HG03442 (cell line): ENCODE measurements at regions not wholly inside any gene's neighbourhood (a gene's known extent, or its start where the extent isn't known, plus 50 kb on each side); places are given as distances from the start of the nearest gene placed in this dataset.
"Not testable (repeated sequence)": the region's sequence is repeated elsewhere in the genome, so short reads cannot be mapped to it uniquely, and the experiment has no call there.

Experiments
- ATAC-seq: cut with Tn5 transposase; IDR thresholded peaks from one replicate; pipeline ENCODE4 v1.9.1; 2021; ENCODE audit warnings: mild to moderate bottlenecking, moderate library complexity; ENCODE audit not compliant: unreplicated experiment

GRCh38 chr9:87392086-87392485 is 105.6 kb upstream of the DAPK1 start:
- no peak for ATAC-seq

DNA sequence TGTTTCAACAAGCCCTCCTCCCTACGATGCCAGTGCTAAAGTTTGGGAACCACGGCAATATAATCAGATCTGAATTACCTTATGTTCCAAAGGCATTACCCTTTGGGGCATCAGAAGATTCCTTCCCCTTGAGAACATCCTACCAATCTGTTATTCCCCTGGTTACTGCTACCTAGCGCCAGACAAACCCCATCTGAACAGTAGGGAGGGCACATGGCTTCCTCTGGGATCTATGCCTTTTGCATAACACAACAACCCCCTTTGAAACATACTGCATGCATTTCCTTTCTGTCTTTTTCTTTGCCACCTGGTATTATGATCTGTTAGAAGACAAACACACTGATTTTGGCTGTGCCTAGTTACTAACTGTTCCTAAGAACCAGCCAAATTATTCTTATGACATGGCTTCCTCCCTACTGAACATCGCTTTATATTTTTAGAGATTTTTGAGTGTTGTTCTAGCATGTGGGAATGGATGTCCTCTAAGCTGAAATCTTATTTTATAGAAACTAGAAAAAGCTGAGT is 103.9 kb upstream of the DAPK1 start:
- ATAC-seq, result no peak

- ATAC-seq, result no peak
Measured at GRCh38 chr9:87395804-87396479, 101.7 kb upstream of the DAPK1 start.

DNA sequence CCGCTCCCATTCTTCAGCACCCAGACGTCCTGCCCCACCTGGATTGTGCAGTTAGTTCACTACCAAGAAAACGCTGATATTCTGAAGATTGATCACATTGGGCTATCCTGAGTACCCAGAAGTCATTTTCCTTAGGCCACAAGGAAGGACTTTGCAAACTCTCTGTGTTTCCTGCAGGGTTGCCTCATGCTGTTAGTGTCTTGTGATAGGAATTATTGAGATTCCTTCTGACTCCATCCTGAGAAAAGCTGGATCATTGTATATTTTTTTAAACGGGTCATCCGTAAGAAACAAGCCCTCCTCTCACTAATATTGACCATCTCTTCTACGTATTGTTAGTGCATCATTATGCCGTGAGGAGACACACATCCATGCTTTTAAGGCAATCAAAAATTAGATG is 96.0 kb upstream of the DAPK1 start:
- ATAC-seq, result no peak

GRCh38 chr9:87402537-87402936 is 95.1 kb upstream of the DAPK1 start:
- no peak for ATAC-seq

DNA sequence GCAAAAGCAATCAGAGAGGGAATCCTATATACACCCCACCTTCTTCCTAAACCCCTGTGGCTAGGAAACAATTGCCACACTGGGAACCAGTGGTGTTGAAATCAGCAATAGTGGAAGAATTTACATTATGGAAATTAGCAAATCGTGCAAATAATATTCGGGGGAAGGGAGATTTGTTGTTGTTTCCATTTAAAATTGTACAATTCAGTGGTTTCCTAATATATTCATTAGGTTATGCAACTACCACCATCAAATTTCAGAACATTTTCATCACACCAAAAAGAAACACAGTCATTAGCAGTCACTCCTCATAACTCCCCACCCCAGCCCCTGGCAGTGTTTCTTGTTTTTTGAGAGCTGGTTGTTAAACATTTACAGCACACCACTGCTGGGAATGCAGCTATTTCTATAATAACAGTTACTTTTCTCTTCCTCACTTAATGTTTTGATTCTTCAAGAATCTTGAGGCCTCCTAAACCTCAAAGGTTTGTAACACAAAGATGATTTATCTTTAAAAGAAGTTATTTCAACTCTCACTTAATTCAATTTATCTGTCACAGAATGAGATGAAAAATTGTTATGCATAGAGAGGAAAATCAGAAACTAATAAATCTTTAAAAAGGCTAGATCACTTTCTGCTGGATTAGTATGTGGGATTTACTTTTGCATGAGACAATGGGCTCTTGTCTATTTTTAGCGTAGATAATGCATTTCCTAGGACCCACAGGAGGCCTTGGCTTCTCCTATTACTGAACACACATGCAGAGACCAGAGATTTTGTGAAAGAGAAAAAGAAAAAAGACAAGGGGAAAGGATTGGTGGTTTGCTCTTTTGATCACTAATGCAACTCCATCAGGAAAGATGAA is 91.8 kb upstream of the DAPK1 start:
- ATAC-seq, result no peak

DNA sequence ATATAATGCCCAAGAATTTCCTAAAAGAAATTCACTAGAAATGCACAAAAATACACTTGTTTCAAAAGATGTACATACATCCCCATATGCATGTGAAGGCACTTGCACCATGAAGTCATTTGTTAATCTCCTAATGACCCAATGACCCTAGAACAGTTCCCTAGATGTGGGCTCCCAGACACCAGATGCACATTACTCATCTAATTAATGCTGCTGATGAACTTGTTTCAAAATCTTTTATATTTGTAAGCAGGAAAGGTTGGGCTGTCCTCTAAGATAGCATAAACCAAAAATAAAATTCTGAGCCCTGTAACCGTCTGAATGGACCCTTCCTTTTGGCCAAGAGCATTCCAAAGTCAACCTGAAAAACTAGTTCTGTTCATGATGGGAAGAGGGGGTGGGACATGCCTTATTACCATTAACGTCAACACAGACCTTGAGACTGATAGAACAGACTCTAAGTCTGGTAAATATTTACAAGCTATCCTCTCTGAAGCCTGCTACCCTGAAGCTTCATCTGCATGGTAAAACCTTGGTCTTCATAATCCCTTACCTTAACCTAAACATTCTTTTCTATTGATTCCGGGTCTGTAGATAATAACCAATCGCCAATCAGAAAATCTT is 91.0 kb upstream of the DAPK1 start:
- ATAC-seq, result no peak

- not testable (repeated sequence) for ATAC-seq
Measured at GRCh38 chr9:87410047-87411005, 87.3 kb upstream of the DAPK1 start.

- ATAC-seq, result no peak
Measured at GRCh38 chr9:87420884-87421283, 76.8 kb upstream of the DAPK1 start.

DNA sequence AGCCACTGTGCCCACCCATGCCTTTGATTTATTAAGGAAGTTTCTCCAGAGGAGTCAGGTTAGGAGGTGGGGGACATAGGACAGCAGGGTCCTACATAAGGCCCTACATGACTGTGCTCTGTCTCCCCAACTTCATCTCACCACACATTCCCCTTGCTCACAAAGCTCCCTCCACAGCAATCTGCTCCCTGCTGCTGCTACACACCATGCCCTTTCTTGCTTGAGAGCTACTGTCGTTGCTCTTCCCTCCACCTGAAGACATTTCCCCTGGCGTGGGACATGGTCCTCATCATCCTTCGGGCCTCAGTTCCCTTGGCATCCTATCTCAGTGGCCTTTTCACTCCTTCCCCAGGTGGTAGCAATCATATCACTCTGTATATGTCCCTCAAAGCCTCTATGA is 75.9 kb upstream of the DAPK1 start:
- ATAC-seq, result no peak

GRCh38 chr9:87422999-87423398 is 74.7 kb upstream of the DAPK1 start:
- no peak for ATAC-seq

DNA sequence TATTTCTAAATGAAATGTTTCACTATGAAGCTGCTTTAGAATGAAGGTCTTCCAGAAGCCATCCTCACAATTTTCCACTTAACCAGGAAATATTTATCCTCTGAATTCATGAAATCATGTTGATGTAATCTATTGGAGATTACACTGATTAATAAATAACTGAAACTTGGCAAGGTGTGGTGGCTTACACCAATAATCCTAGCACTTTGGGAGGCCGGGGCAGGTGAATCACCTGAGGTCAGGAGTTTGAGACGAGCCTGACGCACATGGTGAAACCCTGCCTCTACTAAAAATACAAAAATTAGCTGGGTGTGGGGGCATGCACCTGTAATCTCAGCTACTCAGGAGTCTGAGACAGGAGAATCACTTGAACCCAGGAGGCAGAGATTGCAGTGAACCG is 73.8 kb upstream of the DAPK1 start:
- ATAC-seq, result not testable (repeated sequence)

GRCh38 chr9:87425202-87425601 is 72.5 kb upstream of the DAPK1 start:
- no peak for ATAC-seq

- no peak for ATAC-seq
Measured at GRCh38 chr9:87427851-87428506, 69.7 kb upstream of the DAPK1 start.

- no peak for ATAC-seq
Measured at GRCh38 chr9:87428659-87429058, 69.0 kb upstream of the DAPK1 start.

- ATAC-seq, result no peak
Measured at GRCh38 chr9:87431837-87432236, 65.8 kb upstream of the DAPK1 start.

DNA sequence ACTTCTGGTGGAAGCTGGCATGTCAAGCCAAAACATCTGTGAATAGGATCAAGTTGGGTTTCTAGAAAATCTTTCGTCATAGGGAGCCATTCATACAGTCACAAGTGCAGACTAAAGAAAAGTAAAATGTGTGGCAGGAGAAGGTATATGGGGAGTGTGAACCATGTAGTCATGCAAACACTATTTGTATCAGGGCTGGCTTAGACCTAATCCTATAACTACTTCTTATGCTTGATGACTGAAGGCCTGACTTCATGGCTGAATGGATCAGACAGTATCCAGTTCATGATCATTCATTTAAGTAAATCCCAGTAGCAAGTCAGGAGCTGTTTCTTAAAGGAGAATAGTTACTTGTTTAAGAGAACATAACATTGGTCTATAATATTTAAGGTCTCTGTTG is 63.8 kb upstream of the DAPK1 start:
- no peak for ATAC-seq

- ATAC-seq, result no peak
Measured at GRCh38 chr9:87434366-87434765, 63.3 kb upstream of the DAPK1 start.

DNA sequence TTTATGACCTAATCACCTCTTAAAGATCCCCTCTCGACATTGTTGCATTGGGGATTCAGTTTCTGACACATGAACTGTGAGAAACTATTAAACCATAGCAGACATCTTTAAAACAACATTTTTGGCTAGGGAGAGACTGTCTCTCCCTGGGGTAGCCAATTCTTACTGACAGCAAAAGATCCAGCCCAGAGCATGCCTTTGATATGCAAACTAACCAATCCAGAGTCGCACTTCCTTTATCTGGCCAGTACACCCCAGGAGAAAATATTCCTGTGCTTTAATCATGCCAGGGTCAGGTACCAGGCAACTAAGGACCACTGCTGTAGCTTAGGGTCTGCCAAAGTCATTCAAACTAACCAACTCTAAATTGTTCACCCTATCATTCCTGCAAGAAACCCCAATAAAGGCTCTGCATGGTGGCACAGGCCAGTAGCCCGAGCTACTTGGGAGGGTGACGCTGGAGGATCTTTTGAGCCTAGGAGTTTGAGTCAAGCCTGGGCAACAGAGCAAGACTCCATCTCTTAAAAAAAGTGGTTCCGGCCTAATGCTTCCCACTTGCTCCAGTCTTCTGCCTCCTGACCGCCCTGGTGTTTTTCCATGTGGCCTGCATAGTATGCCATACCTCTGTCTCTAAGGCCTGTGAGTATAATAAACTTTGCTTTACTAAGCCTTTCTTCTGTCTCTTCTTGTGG is 62.3 kb upstream of the DAPK1 start:
- no peak for ATAC-seq
